Hepatocyte (in vitro differentiated cells): ENCODE measurements at regions not wholly inside any gene's neighbourhood (a gene's known extent, or its start where the extent isn't known, plus 50 kb on each side); places are given as distances from the start of the nearest gene placed in this dataset.
A peak's percentile ranks its signal among the peaks of the same experiment; 100 is the strongest.

Source experiments
- DNase-seq: peaks from one replicate; pipeline ENCODE4 v3.0.0-alpha.2; 2016; ENCODE audit warnings: low spot score
- H2AFZ ChIP-seq: fragments of 200-600 bp; sonication (generic); 2 replicates; pipeline ENCODE4 v1.6.0; 2016; ENCODE audit warnings: antibody characterized with exemption, mild to moderate bottlenecking
- H3K27ac ChIP-seq: fragments of 200-600 bp; sonication (generic); 2 replicates; pipeline ENCODE4 v1.5.1; 2016; ENCODE audit warnings: mild to moderate bottlenecking
- H3K27me3 ChIP-seq: fragments of 200-600 bp; sonication (generic); 2 replicates; pipeline ENCODE4 v1.6.1; 2016
- H3K36me3 ChIP-seq: fragments of 200-600 bp; sonication (generic); replicated peaks from 2 replicates; pipeline ENCODE4 v1.5.1; 2016; ENCODE audit warnings: low read depth; ENCODE audit not compliant: insufficient read depth
- H3K4me1 ChIP-seq: fragments of 200-600 bp; sonication (generic); 2 replicates; pipeline ENCODE4 v1.5.1; 2016; ENCODE audit warnings: mild to moderate bottlenecking, moderate library complexity; ENCODE audit not compliant: insufficient read depth
- H3K4me2 ChIP-seq: fragments of 200-600 bp; sonication (generic); 2 replicates; pipeline ENCODE4 v1.6.0; 2016
- H3K4me3 ChIP-seq: fragments of 200-600 bp; sonication (generic); 2 replicates; pipeline ENCODE4 v1.5.1; 2016; ENCODE audit warnings: mild to moderate bottlenecking
- H3K79me2 ChIP-seq: fragments of 200-600 bp; sonication (generic); 2 replicates; pipeline ENCODE4 v1.6.0; 2017; ENCODE audit warnings: mild to moderate bottlenecking
- H3K9me2 ChIP-seq: fragments of 200-600 bp; sonication (generic); replicated peaks from 2 replicates; pipeline ENCODE4 v1.6.0; 2017; ENCODE audit warnings: mild to moderate bottlenecking; ENCODE audit not compliant: insufficient read depth
- H3K9me3 ChIP-seq: fragments of 200-600 bp; sonication (generic); 2 replicates; pipeline ENCODE4 v1.5.1; 2016; ENCODE audit warnings: low read depth, mild to moderate bottlenecking
- H4K20me1 ChIP-seq: fragments of 200-600 bp; sonication (generic); 2 replicates; pipeline ENCODE4 v1.6.0; 2016; ENCODE audit warnings: mild to moderate bottlenecking; ENCODE audit not compliant: insufficient read depth, poor library complexity, severe bottlenecking
- CTCF ChIP-seq: fragments of 200-600 bp; sonication (generic); IDR thresholded peaks from 2 replicates; pipeline ENCODE4 v1.5.1; 2016; ENCODE audit warnings: antibody characterized with exemption, mild to moderate bottlenecking; ENCODE audit not compliant: poor library complexity
- EZH2 ChIP-seq: fragments of 200-600 bp; sonication (generic); IDR thresholded peaks from 2 replicates; pipeline ENCODE4 v1.6.1; 2016; ENCODE audit warnings: antibody characterized with exemption, mild to moderate bottlenecking, borderline replicate concordance
- EZH2phosphoT487 ChIP-seq: fragments of 200-600 bp; sonication (generic); IDR thresholded peaks from one replicate; pipeline ENCODE4 v1.6.1; 2018; ENCODE audit warnings: antibody characterized with exemption, mild to moderate bottlenecking, low read depth, moderate library complexity; ENCODE audit not compliant: unreplicated experiment, severe bottlenecking
- WGBS: methylation state at CpG from one replicate; pipeline ENCODE4 v1.1.6; 2016; ENCODE audit warnings: low lambda C conversion rate; ENCODE audit errors: missing lambda C conversion rate; 5-methylcytosine and 5-hydroxymethylcytosine counted together

DNA sequence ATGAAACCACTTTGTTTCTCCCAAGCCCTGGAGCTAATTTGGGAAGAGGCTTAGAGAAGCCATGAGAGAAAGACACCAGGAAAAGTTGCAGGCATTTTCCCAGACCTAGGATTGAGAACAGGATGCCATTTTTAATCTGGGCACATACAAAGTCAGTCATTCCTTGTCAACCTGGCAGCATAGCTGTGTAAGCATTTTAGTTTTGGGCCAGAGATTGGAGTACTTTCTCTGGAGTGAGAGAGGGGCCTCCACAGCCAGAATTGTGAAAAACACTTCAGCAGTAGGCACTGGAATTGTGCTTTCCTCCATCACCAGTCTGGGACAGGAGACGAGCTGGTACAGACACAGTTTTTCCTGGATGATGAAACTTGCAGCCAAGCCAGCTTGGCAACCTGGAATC, 390.3 kb upstream of the DMAC1 start:
- no peak for DNase-seq
- Histone ChIP-seq H3K79me2 (no peaks in the 10 kb centered on the region), H2AFZ (no peak overlapping the region), H3K4me1 (no peaks in the 10 kb centered on the region), H3K27me3 (no peaks in the 10 kb centered on the region), H3K4me2 (no peak overlapping the region), H3K36me3 (no peaks in the 10 kb centered on the region), H3K4me3 (no peak overlapping the region), H3K27ac (no peak overlapping the region), H4K20me1 (no peaks in the 10 kb centered on the region), H3K9me2 (no peaks in the 10 kb centered on the region), H3K9me3 (peaks cover 9% of the 10 kb centered on the region)
- TF ChIP-seq EZH2phosphoT487 (no peak), CTCF (no peak), EZH2 (no peak)
- WGBS: 89% methylated on average over 1 of the region's 1 CpG

GRCh38 chr9:8188723-8189407, 389.3 kb upstream of the DMAC1 start:
- WGBS: 64% methylated on average over 6 of the region's 6 CpGs
- H3K36me3 ChIP-seq: no peaks in the 10 kb centered on the region

DNA sequence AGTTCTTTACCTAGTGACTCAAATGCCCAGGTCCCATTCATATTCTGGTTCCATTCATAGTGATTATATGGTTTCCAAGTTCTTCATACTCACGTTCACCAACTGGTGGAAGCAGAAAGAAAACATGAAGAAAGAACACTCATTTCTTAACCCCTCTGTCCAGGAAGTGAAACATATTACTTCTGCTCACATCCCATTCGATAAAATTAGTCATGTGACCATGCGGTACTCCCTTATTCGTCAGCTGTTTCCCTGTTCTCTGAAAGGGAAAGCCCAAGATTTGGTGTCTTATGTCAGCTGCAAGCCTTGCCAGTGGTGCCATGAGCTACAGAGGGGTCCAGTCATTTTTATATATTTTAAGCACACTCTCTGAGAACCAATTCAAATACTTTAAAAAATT, 387.0 kb upstream of the DMAC1 start:
- no peak overlapping the region for H3K4me3 ChIP-seq
- H3K4me1 ChIP-seq: no peaks in the 10 kb centered on the region
- H3K9me2 ChIP-seq: no peaks in the 10 kb centered on the region
- H3K9me3 ChIP-seq: peaks cover under 1% of the 10 kb centered on the region
- H3K4me2 ChIP-seq: no peak overlapping the region
- TF ChIP-seq EZH2 (no peak), CTCF (no peak), EZH2phosphoT487 (no peak)
- no peaks in the 10 kb centered on the region for H3K27me3 ChIP-seq
- WGBS: 95% methylated on average over 4 of the region's 4 CpGs
- no peaks in the 10 kb centered on the region for H3K79me2 ChIP-seq
- no peaks in the 10 kb centered on the region for H3K36me3 ChIP-seq
- no peak for DNase-seq
- H3K27ac ChIP-seq: no peak overlapping the region
- no peak overlapping the region for H2AFZ ChIP-seq
- H4K20me1 ChIP-seq: no peaks in the 10 kb centered on the region

More at GRCh38 chr9:8188723-8189407, 389.3 kb upstream of the DMAC1 start:
- DNase-seq: peak; percentile 8
- Histone ChIP-seq H3K4me2 (no peak overlapping the region), H3K27me3 (no peaks in the 10 kb centered on the region), H3K79me2 (no peaks in the 10 kb centered on the region), H3K4me3 (no peak overlapping the region), H3K9me3 (peaks cover 9% of the 10 kb centered on the region), H3K9me2 (no peaks in the 10 kb centered on the region), H3K4me1 (no peaks in the 10 kb centered on the region), H2AFZ (no peak overlapping the region), H4K20me1 (no peaks in the 10 kb centered on the region), H3K27ac (no peak overlapping the region)
- no peak for TF ChIP-seq EZH2phosphoT487
- TF ChIP-seq CTCF: no peak
- TF ChIP-seq EZH2: no peak
